ENCODE measurements at regions not wholly inside any gene's neighbourhood (a gene's known extent, or its start where the extent isn't known, plus 50 kb on each side); places are given as distances from the start of the nearest gene placed in this dataset.

- DNase-seq = no peak
Measured at GRCh38 chr2:12300019-12300602, 416.6 kb upstream of the TRIB2 start.

GRCh38 chr2:12300927-12301326, 415.8 kb upstream of the TRIB2 start:
- no peak for DNase-seq

- DNase-seq = no peak
Measured at GRCh38 chr2:12302140-12302539, 414.6 kb upstream of the TRIB2 start.

- no peak for DNase-seq
Measured at GRCh38 chr2:12302691-12303090, 414.0 kb upstream of the TRIB2 start.

GRCh38 chr2:12303181-12304030, 413.3 kb upstream of the TRIB2 start:
- no peak for DNase-seq

GRCh38 chr2:12304564-12305171, 412.1 kb upstream of the TRIB2 start:
- no peak for DNase-seq

GRCh38 chr2:12305931-12306330, 410.8 kb upstream of the TRIB2 start:
- no peak for DNase-seq

GRCh38 chr2:12310399-12310798, 406.3 kb upstream of the TRIB2 start:
- DNase-seq = no peak

GRCh38 chr2:12313445-12314126, 403.1 kb upstream of the TRIB2 start:
- no peak for DNase-seq

- DNase-seq = no peak
Measured at GRCh38 chr2:12314127-12314760, 402.5 kb upstream of the TRIB2 start.

- no peak for DNase-seq
Measured at GRCh38 chr2:12315224-12315623, 401.5 kb upstream of the TRIB2 start.

GRCh38 chr2:12316476-12316875, 400.3 kb upstream of the TRIB2 start:
- DNase-seq = no peak

GRCh38 chr2:12317286-12317685, 399.4 kb upstream of the TRIB2 start:
- no peak for DNase-seq

- no peak for DNase-seq
Measured at GRCh38 chr2:12317814-12318426, 398.8 kb upstream of the TRIB2 start.

GRCh38 chr2:12318427-12319057, 398.2 kb upstream of the TRIB2 start:
- DNase-seq = no peak

GRCh38 chr2:12320027-12320734, 396.6 kb upstream of the TRIB2 start:
- DNase-seq = no peak

GRCh38 chr2:12320991-12321641, 395.6 kb upstream of the TRIB2 start:
- DNase-seq = peak; percentile 11 to 78

GRCh38 chr2:12321886-12322285, 394.9 kb upstream of the TRIB2 start:
- DNase-seq = no peak

- DNase-seq = no peak
Measured at GRCh38 chr2:12325806-12326205, 390.9 kb upstream of the TRIB2 start.

GRCh38 chr2:12326449-12327190, 390.1 kb upstream of the TRIB2 start:
- no peak for DNase-seq

Measured in NCI-H446 (cell line).